OCI-LY3 (cell line): ENCODE measurements at regions not wholly inside any gene's neighbourhood (a gene's known extent, or its start where the extent isn't known, plus 50 kb on each side); places are given as distances from the start of the nearest gene placed in this dataset.

Source experiments
- H2AFZ ChIP-seq: fragments of 200-600, 300-600 bp; shearing (Covaris generic); 2 replicates; pipeline ENCODE4 v1.6.0; 2014; ENCODE audit warnings: antibody characterized with exemption, low read depth, low read length
- H3K27ac ChIP-seq: fragments of 200-600, 300-600 bp; sonication (generic); 2 replicates; pipeline ENCODE4 v1.5.1; 2014; ENCODE audit warnings: mild to moderate bottlenecking, low read length, moderate library complexity, mixed read lengths
- H3K27me3 ChIP-seq: fragments of 200-600, 300-600 bp; sonication (generic); 2 replicates; pipeline ENCODE4 v1.6.1; 2014; ENCODE audit warnings: low read depth, low read length, mixed read lengths
- H3K36me3 ChIP-seq: fragments of 200-600, 300-600 bp; sonication (generic); replicated peaks from 2 replicates; pipeline ENCODE3; 2014; ENCODE audit warnings: low read depth, low read length, mixed read lengths
- H3K4me1 ChIP-seq: fragments of 300-600, 200-600 bp; sonication (generic); 2 replicates; pipeline ENCODE4 v1.6.1; 2014; ENCODE audit warnings: low read length, mixed read lengths
- H3K4me2 ChIP-seq: fragments of 200-600, 300-600 bp; sonication (generic); 2 replicates; pipeline ENCODE4 v1.6.1; 2014; ENCODE audit warnings: low read length, mixed read lengths
- H3K4me3 ChIP-seq: fragments of 300-600, 200-600 bp; sonication (generic); 2 replicates; pipeline ENCODE4 v1.5.1; 2014; ENCODE audit warnings: antibody characterized with exemption, mild to moderate bottlenecking, low read length, moderate library complexity
- H3K79me2 ChIP-seq: fragments of 300-600, 200-600 bp; shearing (Covaris generic); 2 replicates; pipeline ENCODE4 v1.6.1; 2014; ENCODE audit warnings: mild to moderate bottlenecking, low read length, mixed read lengths
- H3K9ac ChIP-seq: fragments of 300-600, 200-600 bp; shearing (Covaris generic); 2 replicates; pipeline ENCODE4 v1.6.0; 2014; ENCODE audit warnings: mild to moderate bottlenecking, low read length, moderate library complexity
- H3K9me3 ChIP-seq: fragments of 200-600, 300-600 bp; shearing (Covaris generic); 2 replicates; pipeline ENCODE4 v1.6.1; 2014; ENCODE audit warnings: low read length, mixed read lengths; ENCODE audit not compliant: insufficient read depth
- H4K20me1 ChIP-seq: fragments of 200-600, 300-600 bp; sonication (generic); 2 replicates; pipeline ENCODE4 v1.6.1; 2016; ENCODE audit warnings: low read length, mixed read lengths; ENCODE audit not compliant: insufficient read depth
- EZH2phosphoT487 ChIP-seq: fragments of 200-600 bp; shearing (Covaris generic); IDR thresholded peaks from 2 replicates; pipeline ENCODE4 v1.6.1; 2018; ENCODE audit warnings: antibody characterized with exemption, mixed run types, low read depth
- TF ChIP-seq, protein P1 (sequence below): fragments of 200-600, 300-600 bp; sonication (generic); IDR thresholded peaks from 2 replicates; pipeline ENCODE4 v1.5.1; 2014; ENCODE audit warnings: antibody characterized with exemption, low read length, low read depth

DNA sequence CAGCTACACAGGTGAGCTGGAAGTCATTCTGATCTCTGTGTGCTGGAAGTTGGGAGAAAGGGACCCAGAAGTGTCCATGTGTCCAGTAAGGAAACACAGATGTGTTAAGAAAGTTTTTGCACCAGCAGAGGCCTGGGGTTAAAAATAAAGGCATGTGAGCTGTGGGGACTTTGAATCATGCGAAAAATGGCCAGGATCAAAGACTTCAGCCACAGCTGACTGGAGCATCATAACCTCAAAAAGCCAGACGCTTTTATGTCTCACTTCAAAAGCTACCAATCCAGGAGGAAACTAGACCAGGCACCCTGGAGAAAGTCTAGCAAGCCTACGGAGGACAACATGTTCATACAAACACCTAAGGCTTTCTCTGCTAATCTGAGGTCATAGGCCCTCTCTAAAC, 503.6 kb upstream of the REG3G start:
- H3K79me2 ChIP-seq, result no peaks in the 10 kb centered on the region
- no peak overlapping the region for H3K4me3 ChIP-seq
- TF ChIP-seq, protein P1, sequence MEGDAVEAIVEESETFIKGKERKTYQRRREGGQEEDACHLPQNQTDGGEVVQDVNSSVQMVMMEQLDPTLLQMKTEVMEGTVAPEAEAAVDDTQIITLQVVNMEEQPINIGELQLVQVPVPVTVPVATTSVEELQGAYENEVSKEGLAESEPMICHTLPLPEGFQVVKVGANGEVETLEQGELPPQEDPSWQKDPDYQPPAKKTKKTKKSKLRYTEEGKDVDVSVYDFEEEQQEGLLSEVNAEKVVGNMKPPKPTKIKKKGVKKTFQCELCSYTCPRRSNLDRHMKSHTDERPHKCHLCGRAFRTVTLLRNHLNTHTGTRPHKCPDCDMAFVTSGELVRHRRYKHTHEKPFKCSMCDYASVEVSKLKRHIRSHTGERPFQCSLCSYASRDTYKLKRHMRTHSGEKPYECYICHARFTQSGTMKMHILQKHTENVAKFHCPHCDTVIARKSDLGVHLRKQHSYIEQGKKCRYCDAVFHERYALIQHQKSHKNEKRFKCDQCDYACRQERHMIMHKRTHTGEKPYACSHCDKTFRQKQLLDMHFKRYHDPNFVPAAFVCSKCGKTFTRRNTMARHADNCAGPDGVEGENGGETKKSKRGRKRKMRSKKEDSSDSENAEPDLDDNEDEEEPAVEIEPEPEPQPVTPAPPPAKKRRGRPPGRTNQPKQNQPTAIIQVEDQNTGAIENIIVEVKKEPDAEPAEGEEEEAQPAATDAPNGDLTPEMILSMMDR, result no peak
- no peak for TF ChIP-seq EZH2phosphoT487
- no peak overlapping the region for H3K9ac ChIP-seq
- H2AFZ ChIP-seq, result 0 out of 2 replicates have a peak overlapping the region, but pooled peaks have one; percentile 36
- H3K4me2 ChIP-seq, result no peak overlapping the region
- no peaks in the 10 kb centered on the region for H3K36me3 ChIP-seq
- no peaks in the 10 kb centered on the region for H3K9me3 ChIP-seq
- H3K27ac ChIP-seq, result no peak overlapping the region
- no peaks in the 10 kb centered on the region for H3K4me1 ChIP-seq
- no peaks in the 10 kb centered on the region for H4K20me1 ChIP-seq
- H3K27me3 ChIP-seq, result no peaks in the 10 kb centered on the region

DNA sequence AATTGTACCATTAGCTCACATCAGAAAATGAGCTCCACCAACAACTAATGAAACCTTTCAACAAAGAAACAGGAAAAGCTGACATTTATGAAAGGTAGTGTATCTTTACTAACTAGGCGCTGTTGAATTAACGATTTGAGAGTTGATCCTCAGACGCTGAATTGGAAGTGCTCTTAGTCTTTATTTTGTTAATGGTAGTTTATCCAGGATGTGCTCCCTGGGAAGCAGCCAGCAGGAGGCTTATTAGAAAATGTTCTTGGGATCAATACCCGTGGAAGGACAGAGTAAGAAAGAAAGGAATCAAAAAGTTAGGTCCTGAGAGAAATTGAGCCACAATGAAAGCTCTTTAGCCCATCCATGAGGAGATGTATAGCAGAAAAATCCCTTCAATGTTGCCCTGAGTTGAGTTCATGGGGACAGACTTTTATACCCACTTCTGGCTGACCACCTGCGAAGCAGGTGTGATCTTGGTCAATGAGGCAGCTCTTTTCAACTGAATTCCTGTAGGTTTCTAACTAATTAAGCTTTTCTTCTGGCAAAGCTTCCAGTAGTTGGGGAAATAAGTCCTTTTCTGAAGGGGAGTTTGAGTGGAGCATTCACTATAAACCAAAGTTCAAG, 492.6 kb upstream of the REG3G start:
- H3K79me2 ChIP-seq, result no peaks in the 10 kb centered on the region
- H3K27ac ChIP-seq, result no peak overlapping the region
- no peaks in the 10 kb centered on the region for H4K20me1 ChIP-seq
- no peaks in the 10 kb centered on the region for H3K9me3 ChIP-seq
- no peak overlapping the region for H3K9ac ChIP-seq
- TF ChIP-seq, protein P1, result no peak
- TF ChIP-seq EZH2phosphoT487, result no peak
- H3K4me2 ChIP-seq, result no peak overlapping the region
- no peaks in the 10 kb centered on the region for H3K4me1 ChIP-seq
- H3K4me3 ChIP-seq, result no peak overlapping the region
- H3K27me3 ChIP-seq, result no peaks in the 10 kb centered on the region
- no peak overlapping the region for H2AFZ ChIP-seq
- no peaks in the 10 kb centered on the region for H3K36me3 ChIP-seq

DNA sequence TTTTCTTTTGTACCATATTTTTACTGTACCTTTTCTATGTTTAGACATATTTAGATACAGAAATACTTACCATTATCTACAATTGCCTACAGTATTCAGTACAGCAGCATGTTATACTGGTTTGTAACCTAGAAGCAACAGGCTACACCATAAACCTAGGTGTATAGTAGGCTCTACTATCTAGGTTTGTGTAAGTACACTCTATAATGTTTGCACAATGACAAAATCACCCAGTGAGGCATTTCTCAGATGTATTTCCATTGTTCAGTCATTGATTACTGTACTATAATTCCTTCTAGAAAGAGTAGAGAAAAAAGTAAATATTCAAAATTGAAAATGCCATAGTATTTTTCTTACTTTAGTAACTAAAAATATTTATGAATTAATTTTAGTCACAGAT, 490.1 kb upstream of the REG3G start:
- Histone ChIP-seq H3K4me3 (no peak overlapping the region), H4K20me1 (no peaks in the 10 kb centered on the region), H3K4me1 (no peaks in the 10 kb centered on the region), H3K4me2 (no peak overlapping the region), H3K9me3 (no peaks in the 10 kb centered on the region), H3K79me2 (no peaks in the 10 kb centered on the region), H3K27ac (no peak overlapping the region), H3K36me3 (no peaks in the 10 kb centered on the region), H2AFZ (no peak overlapping the region), H3K9ac (no peak overlapping the region), H3K27me3 (no peaks in the 10 kb centered on the region)
- TF ChIP-seq, protein P1, result no peak
- no peak for TF ChIP-seq EZH2phosphoT487

GRCh38 chr2:78538322-78538721, 487.2 kb upstream of the REG3G start:
- Histone ChIP-seq H3K79me2 (no peaks in the 10 kb centered on the region), H3K4me1 (no peaks in the 10 kb centered on the region), H2AFZ (no peak overlapping the region), H3K27ac (no peak overlapping the region), H4K20me1 (no peaks in the 10 kb centered on the region), H3K9me3 (no peaks in the 10 kb centered on the region), H3K36me3 (no peaks in the 10 kb centered on the region), H3K4me2 (no peak overlapping the region), H3K9ac (no peak overlapping the region), H3K4me3 (no peak overlapping the region), H3K27me3 (no peaks in the 10 kb centered on the region)
- TF ChIP-seq EZH2phosphoT487, result no peak
- TF ChIP-seq, protein P1, result no peak
